ENCODE measurements at regions not wholly inside any gene's neighbourhood (a gene's known extent, or its start where the extent isn't known, plus 50 kb on each side); places are given as distances from the start of the nearest gene placed in this dataset.

GRCh38 chr9:36781533-36781932 is 208.8 kb downstream of the MELK start:
- Histone ChIP-seq H3K4me3 (no peak overlapping the region), H3K27me3 (ENCODE audit: low read depth) (peaks cover 92% of the 10 kb centered on the region), H3K27ac (replicated peaks) (no peak overlapping the region), H3K9me3 (replicated peaks) (no peaks in the 10 kb centered on the region), H3K4me1 (no peaks in the 10 kb centered on the region), H3K36me3 (no peaks in the 10 kb centered on the region)
- intact Hi-C loops (cut with micrococcal nuclease), result no loop called here
- DNase-seq, result no peak
- no peak for TF ChIP-seq CTCF (IDR thresholded peaks at IDR 0.05; ENCODE audit: borderline replicate concordance)

Measured in left ventricle myocardium inferior (tissue), 1 donor.